ENCODE measurements at regions not wholly inside any gene's neighbourhood (a gene's known extent, or its start where the extent isn't known, plus 50 kb on each side); places are given as distances from the start of the nearest gene placed in this dataset.

- 89% methylated on average over 1 of the region's 1 CpG for WGBS (ENCODE audit: low lambda C conversion rate, missing lambda C conversion rate)
- H3K27me3 ChIP-seq, result no peaks in the 10 kb centered on the region
- no peaks in the 10 kb centered on the region for H3K79me2 ChIP-seq
- no peak overlapping the region for H3K27ac ChIP-seq
- no peak for DNase-seq (ENCODE audit: low spot score)
- TF ChIP-seq EZH2 (IDR thresholded peaks at IDR 0.05; ENCODE audit: borderline replicate concordance) (no peak), EZH2phosphoT487 (IDR thresholded peaks at IDR 0.05; ENCODE audit: low read depth, severe bottlenecking, unreplicated experiment) (no peak), CTCF (IDR thresholded peaks at IDR 0.05; ENCODE audit: poor library complexity) (no peak)
- H3K36me3 ChIP-seq (replicated peaks; ENCODE audit: insufficient read depth, low read depth), result no peaks in the 10 kb centered on the region
- H2AFZ ChIP-seq, result no peak overlapping the region
- no peaks in the 10 kb centered on the region for H4K20me1 ChIP-seq (ENCODE audit: insufficient read depth, poor library complexity, severe bottlenecking)
- H3K4me2 ChIP-seq, result no peak overlapping the region
- no peak overlapping the region for H3K4me3 ChIP-seq
- H3K4me1 ChIP-seq (ENCODE audit: insufficient read depth), result no peaks in the 10 kb centered on the region
- no peaks in the 10 kb centered on the region for H3K9me2 ChIP-seq (replicated peaks; ENCODE audit: insufficient read depth)
- H3K9me3 ChIP-seq (ENCODE audit: low read depth), result peaks cover 9% of the 10 kb centered on the region
Observed at GRCh38 chr2:71908798-71909197, 238.9 kb downstream of the CYP26B1 start.

- Histone ChIP-seq H3K36me3 (replicated peaks; ENCODE audit: insufficient read depth, low read depth) (no peaks in the 10 kb centered on the region), H3K27me3 (no peaks in the 10 kb centered on the region), H3K4me2 (no peak overlapping the region), H3K9me2 (replicated peaks; ENCODE audit: insufficient read depth) (no peaks in the 10 kb centered on the region), H3K27ac (no peak overlapping the region), H3K4me3 (no peak overlapping the region), H3K4me1 (ENCODE audit: insufficient read depth) (no peaks in the 10 kb centered on the region), H3K79me2 (no peaks in the 10 kb centered on the region), H4K20me1 (ENCODE audit: insufficient read depth, poor library complexity, severe bottlenecking) (no peaks in the 10 kb centered on the region), H3K9me3 (ENCODE audit: low read depth) (peaks cover 9% of the 10 kb centered on the region), H2AFZ (no peak overlapping the region)
- WGBS (ENCODE audit: low lambda C conversion rate, missing lambda C conversion rate), result 86% methylated on average over 3 of the region's 3 CpGs
- TF ChIP-seq EZH2 (IDR thresholded peaks at IDR 0.05; ENCODE audit: borderline replicate concordance) (no peak), CTCF (IDR thresholded peaks at IDR 0.05; ENCODE audit: poor library complexity) (no peak), EZH2phosphoT487 (IDR thresholded peaks at IDR 0.05; ENCODE audit: low read depth, severe bottlenecking, unreplicated experiment) (no peak)
- DNase-seq (ENCODE audit: low spot score), result no peak
Observed at GRCh38 chr2:71907503-71907902, 240.2 kb downstream of the CYP26B1 start.

GRCh38 chr2:71906357-71906973 is 241.2 kb downstream of the CYP26B1 start:
- Histone ChIP-seq H3K27ac (no peak overlapping the region), H3K4me2 (no peak overlapping the region), H3K9me3 (ENCODE audit: low read depth) (peaks cover 9% of the 10 kb centered on the region), H2AFZ (no peak overlapping the region), H3K27me3 (peaks cover 3% of the 10 kb centered on the region), H3K4me1 (ENCODE audit: insufficient read depth) (no peaks in the 10 kb centered on the region), H3K79me2 (no peaks in the 10 kb centered on the region), H4K20me1 (ENCODE audit: insufficient read depth, poor library complexity, severe bottlenecking) (no peaks in the 10 kb centered on the region), H3K9me2 (replicated peaks; ENCODE audit: insufficient read depth) (no peaks in the 10 kb centered on the region), H3K36me3 (replicated peaks; ENCODE audit: insufficient read depth, low read depth) (no peaks in the 10 kb centered on the region), H3K4me3 (no peak overlapping the region)
- 83% methylated on average over 2 of the region's 2 CpGs for WGBS (ENCODE audit: low lambda C conversion rate, missing lambda C conversion rate)
- no peak for DNase-seq (ENCODE audit: low spot score)
- TF ChIP-seq EZH2 (IDR thresholded peaks at IDR 0.05; ENCODE audit: borderline replicate concordance) (no peak), CTCF (IDR thresholded peaks at IDR 0.05; ENCODE audit: poor library complexity) (no peak), EZH2phosphoT487 (IDR thresholded peaks at IDR 0.05; ENCODE audit: low read depth, severe bottlenecking, unreplicated experiment) (no peak)

Data from hepatocyte (in vitro differentiated cells).